ENCODE measurements at regions not wholly inside any gene's neighbourhood (a gene's known extent, or its start where the extent isn't known, plus 50 kb on each side); places are given as distances from the start of the nearest gene placed in this dataset.

- POLR2A ChIA-PET: no interaction called here
- CTCF ChIA-PET: no interaction called here
- Histone ChIP-seq H3K4me3 (no peak overlapping the region), H3K4me1 (no peaks in the 10 kb centered on the region), H3K4me2 (no peak overlapping the region), H3K9me3 (peaks cover 5% of the 10 kb centered on the region; the same call in 2 of the 3 replicates), H3K27ac (no peak overlapping the region)
- WGBS (ENCODE audit: missing lambda C conversion rate): 2% methylated on average over 4 of the region's 4 CpGs
- DNase-seq (ENCODE audit: low read depth in 1 of 2, low spot score in 1 of 2) (no peak), ATAC-seq (no peak), FAIRE-seq (no peak)
- no peak for TF ChIP-seq E2F6 (IDR thresholded peaks at IDR 0.05; ENCODE audit: borderline replicate concordance, low read depth)
Measured at GRCh38 chr2:204089574-204089973, 153.0 kb downstream of the ICOS start.

- no peak for TF ChIP-seq KDM1A (IDR thresholded peaks at IDR 0.05; ENCODE audit: low read depth)
- no peak for TF ChIP-seq RARB (CRISPR knock-in tag; IDR thresholded peaks at IDR 0.05)
- TF ChIP-seq HES2 (IDR thresholded peaks at IDR 0.05): no peak
- no peak for TF ChIP-seq HDAC2 (IDR thresholded peaks at IDR 0.05)
- no peak for TF ChIP-seq FOSL2 (IDR thresholded peaks at IDR 0.05)
- no peak for TF ChIP-seq FOSL2 (CRISPR knock-in tag; IDR thresholded peaks at IDR 0.05)
- TF ChIP-seq NPAS2 (CRISPR knock-in tag; IDR thresholded peaks at IDR 0.05; ENCODE audit: borderline replicate concordance): no peak
- TF ChIP-seq REST (IDR thresholded peaks at IDR 0.05): no peak
- TF ChIP-seq FOXS1 (CRISPR knock-in tag; IDR thresholded peaks at IDR 0.05): no peak
- no peak for TF ChIP-seq NFE2L2 (conservative IDR thresholded peaks at IDR 0.05; ENCODE audit: low read length)
- TF ChIP-seq BHLHE40 (IDR thresholded peaks at IDR 0.05; ENCODE audit: low read depth, low read length): no peak
- TF ChIP-seq RNF2 (IDR thresholded peaks at IDR 0.05; ENCODE audit: borderline replicate concordance, low read depth): no peak
- no peak for TF ChIP-seq PHF8 (IDR thresholded peaks at IDR 0.05; ENCODE audit: borderline replicate concordance, low read depth)
- no peak for TF ChIP-seq USF2 (IDR thresholded peaks at IDR 0.05)
- no peak for TF ChIP-seq CHD2 (IDR thresholded peaks at IDR 0.05; ENCODE audit: low read length, partially characterized antibody)
- TF ChIP-seq ZNF302 (CRISPR knock-in tag; IDR thresholded peaks at IDR 0.05): no peak
- ChIA-PET CTCF (no interaction called here), POLR2A (no interaction called here)
- WGBS (ENCODE audit: missing lambda C conversion rate): 15% methylated on average over 3 of the region's 3 CpGs
- Histone ChIP-seq H3K9me3 (peaks cover 5% of the 10 kb centered on the region; the same call in 2 of the 3 replicates), H3K4me3 (no peak overlapping the region), H3K27ac (no peak overlapping the region), H3K4me2 (no peak overlapping the region), H3K4me1 (no peaks in the 10 kb centered on the region)
- DNase-seq (ENCODE audit: low read depth in 1 of 2, low spot score in 1 of 2) (no peak), ATAC-seq (no peak), FAIRE-seq (no peak)
Measured at GRCh38 chr2:204090021-204090420, 153.5 kb downstream of the ICOS start.

- Histone ChIP-seq H3K4me3 (no peak overlapping the region), H3K27ac (no peak overlapping the region), H3K4me1 (no peaks in the 10 kb centered on the region), H3K9me3 (no peaks in the 10 kb centered on the region), H3K4me2 (no peak overlapping the region)
- POLR2A ChIA-PET: no interaction called here
- CTCF ChIA-PET: interaction anchor here (0.6 kb wide), 1 partner anchor 155 kb away, joined by 3 read pairs; no protein-coding TSS in a partner anchor
- WGBS (ENCODE audit: missing lambda C conversion rate): 54% methylated on average over 4 of the region's 4 CpGs
- no peak for DNase-seq (ENCODE audit: low read depth in 1 of 2, low spot score in 1 of 2)
- TF ChIP-seq ATOH8 (CRISPR knock-in tag; IDR thresholded peaks at IDR 0.05; ENCODE audit: low read depth) (no peak), EHF (CRISPR knock-in tag; IDR thresholded peaks at IDR 0.05) (no peak), EP300 (IDR thresholded peaks at IDR 0.05) (no peak), CHD2 (IDR thresholded peaks at IDR 0.05; ENCODE audit: low read length, partially characterized antibody) (no peak), CHD4 (IDR thresholded peaks at IDR 0.05; ENCODE audit: borderline replicate concordance) (no peak), ZFP36 (IDR thresholded peaks at IDR 0.05; ENCODE audit: borderline replicate concordance, partially characterized antibody) (no peak), GATA3 (IDR thresholded peaks at IDR 0.05; ENCODE audit: borderline replicate concordance) (no peak), NFE2L2 (conservative IDR thresholded peaks at IDR 0.05; ENCODE audit: low read length) (no peak), NR3C1 (IDR thresholded peaks at IDR 0.05) (no peak), ZC3H11A (IDR thresholded peaks at IDR 0.05) (no peak), ESRRA (IDR thresholded peaks at IDR 0.05; ENCODE audit: borderline replicate concordance, low read length) (no peak), FOXS1 (CRISPR knock-in tag; IDR thresholded peaks at IDR 0.05) (no peak), HMGXB4 (CRISPR knock-in tag; IDR thresholded peaks at IDR 0.05; ENCODE audit: borderline replicate concordance) (no peak), RCOR1 (IDR thresholded peaks at IDR 0.05; ENCODE audit: low read depth, low read length) (no peak)
- FAIRE-seq: no peak
- ATAC-seq: no peak
Measured at GRCh38 chr2:204104811-204105210, 168.2 kb downstream of the ICOS start.
